ENCODE measurements at regions not wholly inside any gene's neighbourhood (a gene's known extent, or its start where the extent isn't known, plus 50 kb on each side); places are given as distances from the start of the nearest gene placed in this dataset.
"Not testable (repeated sequence)": the region's sequence is repeated elsewhere in the genome, so short reads cannot be mapped to it uniquely, and the experiment has no call there.

GRCh38 chr2:87252046-87252445 is 230.4 kb upstream of the PLGLB1 start:
- intact Hi-C loops (cut with DNase I); DNase-seq: not testable (repeated sequence)

GRCh38 chr2:87254562-87254961 is 232.9 kb upstream of the PLGLB1 start:
- intact Hi-C loops (cut with DNase I), result not testable (repeated sequence)

GRCh38 chr2:87255410-87255809 is 233.8 kb upstream of the PLGLB1 start:
- DNase-seq; intact Hi-C loops (cut with DNase I): not testable (repeated sequence)

More at GRCh38 chr2:87254562-87254961, 232.9 kb upstream of the PLGLB1 start:
- DNase-seq, result not testable (repeated sequence)

- intact Hi-C loops (cut with DNase I); DNase-seq: not testable (repeated sequence)
Measured at GRCh38 chr2:87258887-87259286, 237.2 kb upstream of the PLGLB1 start.

GRCh38 chr2:87262184-87262702 is 240.6 kb upstream of the PLGLB1 start:
- intact Hi-C loops (cut with DNase I); DNase-seq: not testable (repeated sequence)

GRCh38 chr2:87263868-87264518 is 242.3 kb upstream of the PLGLB1 start:
- intact Hi-C loops (cut with DNase I); DNase-seq: not testable (repeated sequence)

- not testable (repeated sequence) for DNase-seq
Measured at GRCh38 chr2:87275192-87275591, 253.5 kb upstream of the PLGLB1 start.

GRCh38 chr2:87275974-87276629 is 254.5 kb upstream of the PLGLB1 start:
- DNase-seq; intact Hi-C loops (cut with DNase I): not testable (repeated sequence)

More at GRCh38 chr2:87275192-87275591, 253.5 kb upstream of the PLGLB1 start:
- intact Hi-C loops (cut with DNase I), result not testable (repeated sequence)

- intact Hi-C loops (cut with DNase I); DNase-seq: not testable (repeated sequence)
Measured at GRCh38 chr2:87276673-87277072, 255.0 kb upstream of the PLGLB1 start.

GRCh38 chr2:87277734-87278133 is 256.1 kb upstream of the PLGLB1 start:
- intact Hi-C loops (cut with DNase I); DNase-seq: not testable (repeated sequence)

- intact Hi-C loops (cut with DNase I); DNase-seq: not testable (repeated sequence)
Measured at GRCh38 chr2:87280596-87281355, 259.1 kb upstream of the PLGLB1 start.

GRCh38 chr2:87283735-87284470 is 262.3 kb upstream of the PLGLB1 start:
- intact Hi-C loops (cut with DNase I); DNase-seq: not testable (repeated sequence)

- intact Hi-C loops (cut with DNase I); DNase-seq: not testable (repeated sequence)
Measured at GRCh38 chr2:87284471-87284772, 262.8 kb upstream of the PLGLB1 start.

- intact Hi-C loops (cut with DNase I); DNase-seq: not testable (repeated sequence)
Measured at GRCh38 chr2:87285139-87285538, 263.5 kb upstream of the PLGLB1 start.

GRCh38 chr2:87290566-87291307 is 269.1 kb upstream of the PLGLB1 start:
- intact Hi-C loops (cut with DNase I); DNase-seq: not testable (repeated sequence)

GRCh38 chr2:87291400-87292200 is 270.0 kb upstream of the PLGLB1 start:
- DNase-seq; intact Hi-C loops (cut with DNase I): not testable (repeated sequence)

- DNase-seq; intact Hi-C loops (cut with DNase I): not testable (repeated sequence)
Measured at GRCh38 chr2:87293931-87294594, 272.4 kb upstream of the PLGLB1 start.
